GM12891 (cell line): ENCODE measurements at regions not wholly inside any gene's neighbourhood (a gene's known extent, or its start where the extent isn't known, plus 50 kb on each side); places are given as distances from the start of the nearest gene placed in this dataset.

Experiments used
- DNase-seq: peaks from one replicate; pipeline ENCODE4 v3.0.0; 2011; ENCODE audit warnings: low spot score; ENCODE audit not compliant: insufficient read length
- FAIRE-seq: peaks from 2 replicates; lab custom pipeline; 2011; peaks lifted over from hg19 to GRCh38; lab: Jason Lieb, UNC
- PAX5 ChIP-seq: IDR thresholded peaks from 2 replicates; pipeline ENCODE4 v1.6.1; 2011; ENCODE audit warnings: low read length, moderate library complexity, mild to moderate bottlenecking; ENCODE audit not compliant: insufficient read depth, severe bottlenecking
- POLR2A ChIP-seq: IDR thresholded peaks from 2 replicates; pipeline ENCODE4 v1.6.1; 2011; ENCODE audit warnings: low read depth, low read length, control low read depth
- POLR2AphosphoS5 ChIP-seq: IDR thresholded peaks from 2 replicates; pipeline ENCODE4 v1.6.1; 2011; ENCODE audit warnings: low read depth, low read length, control low read depth
- POU2F2 ChIP-seq: IDR thresholded peaks from 2 replicates; pipeline ENCODE4 v1.6.1; 2011; ENCODE audit warnings: low read depth, mild to moderate bottlenecking, control low read depth, low read length, moderate library complexity
- SPI1 ChIP-seq: IDR thresholded peaks from 2 replicates; pipeline ENCODE4 v1.6.1; 2011; ENCODE audit warnings: low read depth, low read length, control low read depth
- TAF1 ChIP-seq: IDR thresholded peaks from 2 replicates; pipeline ENCODE4 v1.6.1; 2011; ENCODE audit warnings: low read depth, low read length, control low read depth

- FAIRE-seq (no peak), DNase-seq (no peak)
- TF ChIP-seq TAF1 (no peak), SPI1 (no peak), POLR2A (no peak), POLR2AphosphoS5 (no peak), PAX5 (no peak), POU2F2 (no peak)
Measured at GRCh38 chr17:55897301-55897700, 146.4 kb downstream of the PCTP start.

- FAIRE-seq: no peak
- no peak for DNase-seq
- TF ChIP-seq TAF1: no peak
- no peak for TF ChIP-seq PAX5
- no peak for TF ChIP-seq POU2F2
- TF ChIP-seq POLR2AphosphoS5: no peak
- TF ChIP-seq SPI1: no peak
- no peak for TF ChIP-seq POLR2A
Measured at GRCh38 chr17:55898195-55898594, 147.3 kb downstream of the PCTP start.

- FAIRE-seq: no peak
- TF ChIP-seq POLR2A: no peak
- no peak for TF ChIP-seq SPI1
- TF ChIP-seq POU2F2: no peak
- DNase-seq: no peak
Measured at GRCh38 chr17:55900188-55900587, 149.3 kb downstream of the PCTP start.

GRCh38 chr17:55903028-55903690 is 152.3 kb downstream of the PCTP start:
- FAIRE-seq (no peak), DNase-seq (no peak)
- TF ChIP-seq TAF1 (no peak), POLR2AphosphoS5 (no peak), SPI1 (no peak), PAX5 (no peak), POLR2A (no peak), POU2F2 (no peak)

GRCh38 chr17:55909776-55910175 is 158.9 kb downstream of the PCTP start:
- FAIRE-seq (no peak), DNase-seq (no peak)
- TF ChIP-seq POLR2AphosphoS5 (no peak), TAF1 (no peak), PAX5 (no peak), POLR2A (no peak), POU2F2 (no peak), SPI1 (no peak)

- FAIRE-seq (no peak), DNase-seq (no peak)
- TF ChIP-seq POLR2A (no peak), SPI1 (no peak), POU2F2 (no peak), PAX5 (no peak), POLR2AphosphoS5 (no peak), TAF1 (no peak)
Measured at GRCh38 chr17:55911186-55911585, 160.3 kb downstream of the PCTP start.

- FAIRE-seq (no peak), DNase-seq (no peak)
- TF ChIP-seq POU2F2: no peak
- TF ChIP-seq SPI1: no peak
- TF ChIP-seq POLR2AphosphoS5: no peak
- no peak for TF ChIP-seq POLR2A
- TF ChIP-seq PAX5: no peak
- no peak for TF ChIP-seq TAF1
Measured at GRCh38 chr17:55925440-55925839, 174.6 kb downstream of the PCTP start.

- no peak for TF ChIP-seq POLR2AphosphoS5
- TF ChIP-seq POLR2A: no peak
- TF ChIP-seq POU2F2: no peak
- TF ChIP-seq TAF1: no peak
- no peak for TF ChIP-seq SPI1
- no peak for TF ChIP-seq PAX5
Measured at GRCh38 chr17:55926276-55926990, 175.6 kb downstream of the PCTP start.

GRCh38 chr17:55930291-55930809 is 179.5 kb downstream of the PCTP start:
- FAIRE-seq (no peak), DNase-seq (no peak)
- TF ChIP-seq SPI1 (no peak), POU2F2 (no peak), POLR2AphosphoS5 (no peak), TAF1 (no peak), PAX5 (no peak), POLR2A (no peak)

More at GRCh38 chr17:55926276-55926990, 175.6 kb downstream of the PCTP start:
- no peak for FAIRE-seq
- DNase-seq: no peak

- FAIRE-seq: no peak
- no peak for DNase-seq
- TF ChIP-seq POLR2A (no peak), POLR2AphosphoS5 (no peak), TAF1 (no peak), POU2F2 (no peak), SPI1 (no peak), PAX5 (no peak)
Measured at GRCh38 chr17:55931446-55931845, 180.6 kb downstream of the PCTP start.
